Limb (tissue), 2 donors: ENCODE measurements at regions not wholly inside any gene's neighbourhood (a gene's known extent, or its start where the extent isn't known, plus 50 kb on each side); places are given as distances from the start of the nearest gene placed in this dataset.
A peak's percentile ranks its signal among the peaks of the same experiment; 100 is the strongest.

Source experiments
- DNase-seq, 2 donors: peaks; one replicate each; pipeline ENCODE4 v3.0.0-alpha.2; 2016; ENCODE audit errors: extremely low spot score in 2 of 2

DNA sequence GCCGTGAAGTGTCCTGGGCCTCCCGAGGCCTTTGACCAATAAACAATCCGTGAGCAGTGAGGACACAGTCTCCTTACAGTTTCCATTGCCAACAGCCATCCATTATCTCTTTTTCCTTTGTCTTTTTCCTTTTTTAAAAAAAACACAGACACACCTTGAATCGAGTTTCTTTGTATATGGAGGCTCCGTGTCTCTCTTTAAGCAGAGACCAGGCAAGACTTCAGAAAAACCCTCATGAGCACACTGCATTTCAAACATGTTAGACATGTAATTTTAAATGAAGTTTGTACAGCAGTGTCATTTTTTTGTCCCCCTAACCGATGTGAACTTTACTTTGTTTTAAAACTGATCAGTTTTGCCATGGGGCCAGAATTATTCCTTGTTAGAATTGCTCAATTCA, 111.1 kb downstream of the SPTSSA start:
- no peak for DNase-seq

DNA sequence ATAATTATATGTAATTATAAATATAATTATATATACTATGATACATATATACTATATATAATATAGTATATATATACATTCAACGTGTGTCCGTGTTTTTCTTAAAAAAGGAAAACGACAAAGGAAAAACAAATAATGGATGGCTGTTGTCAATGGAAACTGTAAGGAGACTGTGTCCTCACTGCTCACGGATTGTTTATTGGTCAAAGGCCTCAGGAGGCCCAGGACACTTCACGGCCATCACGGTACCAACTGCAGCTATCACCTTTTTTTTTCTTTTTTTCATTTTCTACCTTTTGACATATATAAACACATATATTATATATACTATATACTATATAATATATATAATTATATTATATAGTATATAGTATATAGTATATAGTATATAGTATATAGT, 113.4 kb downstream of the SPTSSA start:
- no peak for DNase-seq

DNA sequence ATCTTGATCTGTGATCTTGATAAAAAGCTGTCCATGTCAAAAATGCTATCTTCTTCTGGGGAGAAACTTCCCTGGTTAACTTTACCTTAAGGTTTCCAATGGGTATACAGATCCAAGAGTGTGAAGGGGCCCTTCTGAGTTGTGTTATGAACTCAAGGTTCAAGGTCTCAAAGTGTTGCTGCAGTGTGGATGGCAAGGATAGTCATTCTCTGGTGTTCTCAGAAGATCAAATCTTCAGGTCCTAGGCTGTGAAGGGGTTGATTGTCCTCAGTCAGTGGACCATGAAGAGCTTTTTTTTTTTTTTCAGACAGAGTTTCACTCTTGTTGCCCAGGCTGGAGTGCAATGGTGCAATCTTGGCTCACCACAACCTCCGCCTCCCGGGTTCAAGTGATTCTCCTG, 114.4 kb downstream of the SPTSSA start:
- no peak for DNase-seq

DNA sequence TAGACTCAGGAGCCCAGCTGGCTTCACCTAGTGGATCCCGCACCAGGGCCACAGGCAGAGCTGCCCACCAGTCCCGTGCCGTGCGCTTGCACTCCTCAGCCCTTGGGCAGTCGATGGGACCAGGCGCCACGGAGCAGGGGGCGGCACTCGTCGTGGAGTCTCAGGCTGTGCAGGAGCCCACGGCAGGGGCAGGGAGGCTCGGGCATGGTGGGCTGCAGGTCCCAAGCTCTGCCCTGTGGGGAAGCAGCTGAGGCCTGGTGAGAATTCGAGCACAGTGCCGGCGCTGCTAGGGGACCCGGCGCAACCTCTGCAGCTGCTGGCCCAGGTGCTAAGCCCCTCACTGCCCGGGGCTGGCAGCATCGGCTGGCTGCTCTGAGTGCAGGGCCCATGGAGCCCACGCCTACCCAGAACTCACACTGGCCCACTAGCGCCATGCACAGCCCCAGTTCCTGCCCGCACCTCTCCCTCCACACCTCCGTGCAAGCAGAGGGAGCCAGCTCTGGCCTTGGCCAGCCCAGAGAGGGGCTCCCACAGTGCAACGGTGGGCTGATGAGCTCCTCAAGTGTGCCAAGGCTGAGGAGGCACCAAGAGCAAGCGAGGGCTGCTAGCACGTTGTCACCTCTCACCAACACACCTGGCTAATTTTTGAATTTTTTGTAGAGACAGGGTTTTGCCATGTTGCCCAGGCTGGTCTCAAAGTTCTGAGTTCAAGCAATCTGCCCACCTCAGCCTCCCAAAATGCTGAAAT, 116.1 kb downstream of the SPTSSA start:
- no peak for DNase-seq

DNA sequence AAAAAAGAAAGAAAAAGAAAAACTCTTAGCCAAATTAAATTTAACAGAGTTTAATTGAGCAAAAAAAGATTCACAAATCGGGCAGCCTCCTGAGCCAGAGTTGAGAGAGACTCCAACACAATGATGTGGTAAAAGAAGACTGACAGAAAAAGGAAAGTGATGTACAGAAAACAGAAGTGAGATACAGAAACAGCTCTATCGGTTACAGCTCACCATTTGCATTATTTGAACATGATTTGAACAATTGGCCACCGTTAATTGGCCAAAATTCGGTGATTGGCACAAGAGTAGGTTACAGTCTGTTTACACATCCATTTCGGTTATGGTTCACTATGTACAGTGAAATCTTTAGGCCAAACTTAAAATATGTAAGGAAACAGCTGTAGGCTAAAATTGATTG, 117.7 kb downstream of the SPTSSA start:
- DNase-seq, result no peak

DNA sequence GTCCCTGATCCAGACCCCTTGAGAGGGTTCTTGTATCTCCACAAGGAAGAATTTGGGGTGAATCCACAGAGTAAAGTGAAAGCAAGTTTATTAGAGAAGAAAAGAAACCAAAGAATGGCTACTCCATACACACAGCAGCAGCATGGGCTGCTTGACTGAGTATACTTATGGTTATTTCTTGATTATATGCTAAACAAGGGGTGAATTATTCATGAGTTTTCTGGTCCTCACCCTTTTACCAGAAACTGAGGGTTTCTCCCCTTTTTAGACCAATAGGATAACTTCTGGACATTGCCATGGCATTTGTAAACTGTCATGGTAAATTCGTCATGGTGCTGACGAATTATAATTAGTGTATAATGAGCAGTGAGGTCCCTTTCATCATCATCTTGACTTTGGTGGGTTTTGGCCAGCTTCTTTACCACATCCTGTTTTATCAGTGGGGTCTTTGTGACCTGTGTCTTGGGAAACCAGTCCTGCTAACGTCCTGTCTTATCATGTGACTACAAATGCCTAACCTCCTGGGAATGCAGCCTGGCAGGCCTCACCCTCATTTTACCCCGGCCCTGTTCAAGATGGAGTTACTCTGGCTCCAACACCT, 121.9 kb downstream of the SPTSSA start:
- no peak for DNase-seq

DNA sequence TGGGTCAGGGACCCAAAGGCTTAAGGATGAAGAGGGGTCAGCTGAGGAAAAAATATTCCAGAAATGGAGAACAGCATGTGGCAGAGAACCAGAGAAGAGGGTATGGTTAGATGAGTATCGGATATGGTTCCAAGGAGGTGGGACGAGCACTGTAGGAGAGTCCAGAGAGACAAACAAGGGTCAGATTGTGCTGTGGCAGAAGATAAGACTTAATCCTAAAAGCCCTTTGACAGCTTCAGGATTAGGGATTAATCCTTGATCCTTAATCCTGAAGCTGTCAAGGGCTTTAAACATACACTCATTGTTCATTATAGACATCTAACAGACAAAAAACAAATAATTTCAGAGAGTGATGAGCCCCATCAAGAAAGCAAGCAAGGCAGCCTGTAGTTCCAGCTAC, 124.0 kb downstream of the SPTSSA start:
- no peak for DNase-seq

DNA sequence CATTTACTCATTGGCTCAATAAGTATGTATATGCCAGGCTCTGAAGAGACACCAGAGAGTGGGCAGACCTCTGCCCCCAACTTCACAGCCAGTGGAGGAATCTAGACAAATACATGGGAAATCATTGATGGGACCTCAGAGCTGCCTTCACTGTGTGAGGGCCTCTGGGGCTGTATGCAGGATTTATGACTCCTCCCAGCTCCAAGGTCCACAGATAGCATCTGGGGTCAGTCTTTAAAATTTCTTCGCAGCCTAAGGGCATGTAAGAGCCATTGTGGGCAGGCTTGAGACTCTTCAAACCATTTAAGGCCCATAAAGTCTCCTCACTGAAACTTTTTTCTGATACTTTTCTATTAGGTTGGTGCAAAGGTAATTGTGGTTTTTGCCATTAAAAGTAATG, 125.5 kb downstream of the SPTSSA start:
- DNase-seq, result no peak

DNA sequence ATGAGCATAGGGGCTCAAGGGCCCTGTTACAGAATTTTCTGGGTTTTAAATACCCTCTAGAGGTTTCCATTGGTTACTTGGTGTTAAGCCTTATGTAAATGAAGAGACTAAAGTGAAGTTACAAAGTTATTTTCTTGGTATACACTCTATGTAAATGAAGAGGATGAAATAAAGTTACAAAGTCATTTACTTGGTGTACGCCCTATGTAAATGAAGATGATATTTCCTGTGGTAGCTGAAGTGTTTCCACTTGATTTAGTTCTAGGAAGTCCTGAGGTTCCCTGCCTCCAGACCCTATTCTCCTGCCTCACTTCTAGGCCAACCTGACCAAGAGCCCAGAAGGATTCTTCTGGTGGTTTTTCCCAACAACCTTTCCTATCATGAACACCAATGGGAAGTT, 126.1 kb downstream of the SPTSSA start:
- no peak for DNase-seq

DNA sequence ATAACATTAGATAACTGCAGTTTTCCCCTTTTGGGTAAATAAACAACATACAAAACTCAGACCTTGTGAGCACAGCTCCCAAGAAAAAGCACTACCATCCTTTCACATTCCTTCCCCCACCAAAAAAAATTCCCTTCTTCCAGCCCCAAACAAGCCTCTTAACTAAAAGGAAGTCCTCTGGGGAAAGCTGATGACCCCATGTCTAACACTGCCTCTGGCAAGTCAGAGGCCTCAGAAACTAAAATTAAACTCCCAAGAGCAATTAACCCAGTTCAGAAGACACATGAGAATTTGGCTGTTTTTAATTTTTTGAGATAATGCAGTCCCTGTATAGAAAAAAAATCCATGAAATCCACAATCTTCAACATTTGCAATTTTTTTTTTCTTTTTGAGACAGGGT, 127.7 kb downstream of the SPTSSA start:
- DNase-seq, result no peak

DNA sequence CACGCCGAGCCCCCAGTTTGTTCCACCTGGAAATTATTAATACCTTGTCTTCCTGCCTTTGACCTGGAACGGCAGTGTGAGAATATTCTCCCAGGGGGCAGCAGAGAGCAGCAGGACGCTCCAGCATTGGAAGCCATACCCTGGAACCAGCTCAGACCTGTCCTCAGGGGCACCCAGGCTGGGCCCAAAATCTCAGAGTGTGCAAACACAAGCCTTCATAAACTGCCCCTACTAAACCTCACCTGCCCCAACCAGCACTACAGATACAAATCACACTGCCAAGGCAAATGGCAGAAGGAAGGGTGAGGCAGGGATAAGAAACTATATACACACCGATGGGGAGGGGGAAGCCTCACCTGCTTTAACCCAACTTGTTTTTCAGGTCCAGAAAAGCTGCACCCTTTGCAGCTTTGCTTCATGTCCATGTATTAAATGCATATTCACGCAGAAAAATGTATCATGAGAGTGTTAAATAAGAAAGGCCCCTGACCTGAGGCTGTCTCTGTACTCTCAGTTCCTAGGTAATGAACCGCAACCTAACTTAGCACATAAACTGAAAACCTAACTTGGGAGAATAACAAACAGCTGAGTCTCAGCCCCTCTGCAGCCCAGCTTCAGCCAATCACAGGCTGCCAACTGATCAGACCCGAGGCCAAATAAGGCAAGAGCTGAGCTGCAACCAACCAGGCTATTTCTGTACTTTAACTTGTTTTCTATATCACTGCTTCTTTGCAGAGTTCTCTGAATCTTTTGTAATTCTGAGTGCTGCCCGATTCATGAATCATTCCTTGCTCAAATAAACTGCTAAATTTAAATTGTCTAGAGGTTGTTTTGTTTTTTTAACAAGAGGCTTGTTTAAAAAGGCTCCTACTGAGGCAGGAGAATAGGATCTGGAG, 130.1 kb downstream of the SPTSSA start:
- peak in 1 of 2 donors; percentile 68 for DNase-seq

DNA sequence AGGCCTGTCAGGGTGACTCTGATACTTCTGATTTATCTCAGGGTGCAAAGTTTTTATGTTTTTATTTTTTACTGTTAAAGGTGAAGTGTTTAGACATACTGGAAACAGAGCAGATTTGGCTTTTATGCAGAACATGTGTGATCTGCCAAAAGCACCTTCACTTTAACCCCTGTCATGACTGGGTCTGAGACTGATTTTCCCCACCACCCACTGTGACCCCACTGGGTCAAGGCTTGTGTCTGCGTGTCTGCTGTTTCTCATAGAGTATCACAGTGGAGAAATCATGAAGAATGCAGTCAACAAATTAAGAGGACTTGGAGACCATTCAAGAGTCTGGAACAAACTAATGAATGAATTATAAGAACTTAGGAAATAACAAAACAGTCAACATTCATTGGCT, 131.2 kb downstream of the SPTSSA start:
- no peak for DNase-seq

DNA sequence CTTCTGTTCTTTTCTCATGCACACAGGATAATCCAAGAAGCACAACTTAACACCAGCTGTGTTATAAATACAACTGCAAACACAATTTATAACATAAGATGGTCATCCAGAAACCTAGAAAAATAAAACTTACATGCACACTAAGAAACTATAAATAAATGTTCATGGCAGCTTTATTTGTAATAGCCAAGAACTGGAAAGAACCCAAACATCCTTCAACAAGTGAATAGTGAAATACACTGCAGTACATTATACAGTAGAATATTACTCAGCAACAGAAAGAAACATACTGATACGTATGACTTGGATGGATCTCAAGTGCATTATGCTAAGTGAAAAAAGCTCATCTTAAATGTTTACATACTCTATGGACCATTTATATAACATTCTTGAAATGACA, 132.7 kb downstream of the SPTSSA start:
- no peak for DNase-seq

DNA sequence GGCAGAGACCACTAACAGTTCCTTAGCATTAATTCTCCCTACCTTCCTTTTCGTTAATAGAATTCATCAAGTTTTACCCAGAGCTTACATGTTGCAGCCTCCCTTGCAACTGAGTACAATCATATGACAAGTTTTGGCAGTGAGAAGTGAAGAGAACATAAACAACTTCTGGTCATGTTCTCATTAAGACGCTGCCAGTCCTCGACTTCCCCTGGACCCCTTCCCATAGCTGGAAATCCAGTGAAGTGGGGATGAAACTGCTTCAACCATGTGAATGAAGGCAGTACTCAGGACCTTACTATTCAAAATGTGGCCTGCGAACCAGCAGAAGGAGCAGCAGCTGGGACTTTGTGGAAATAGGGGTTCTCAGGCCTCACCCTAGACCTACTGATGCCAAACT, 133.9 kb downstream of the SPTSSA start:
- no peak for DNase-seq

DNA sequence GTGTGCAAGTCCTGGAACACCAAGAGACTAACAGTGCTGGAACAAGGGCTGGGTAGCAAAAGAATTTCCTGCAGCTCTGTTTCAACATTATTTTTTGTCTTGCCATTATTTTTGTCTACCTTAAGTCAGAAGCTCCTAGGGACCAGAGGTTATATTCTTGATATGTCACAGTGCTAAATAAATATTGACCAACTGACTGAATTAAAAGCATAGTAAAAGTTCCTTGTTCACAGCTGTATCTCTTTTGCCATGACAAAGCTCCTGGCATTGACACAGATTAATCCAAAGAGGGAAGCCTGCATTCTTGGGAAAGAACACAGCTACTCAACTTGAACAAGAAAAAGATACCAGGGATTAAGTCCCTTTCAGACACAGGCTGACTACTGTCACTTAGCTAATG, 136.5 kb downstream of the SPTSSA start:
- no peak for DNase-seq

DNA sequence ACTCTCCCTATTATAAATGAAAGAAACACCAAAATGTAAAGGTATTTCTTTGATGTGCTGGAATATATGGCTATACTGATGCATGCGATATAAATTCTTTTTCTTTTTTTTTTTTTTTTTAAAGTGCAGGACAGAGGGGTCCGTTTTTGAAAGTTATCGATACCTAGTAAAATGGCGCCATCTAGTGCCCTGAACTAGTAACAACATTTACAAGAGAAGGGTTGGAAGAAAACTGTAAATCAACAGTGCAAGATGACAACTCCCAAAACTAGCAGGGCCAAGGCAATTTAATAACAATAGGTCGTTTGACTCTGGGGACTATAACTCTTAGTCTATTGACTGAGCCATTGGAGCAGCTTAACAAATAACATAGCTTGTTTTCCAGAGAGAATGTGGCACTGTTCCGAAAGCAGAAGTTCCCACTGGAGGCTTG, 137.7 kb downstream of the SPTSSA start:
- DNase-seq, result peak in 1 of 2 donors; percentile 73

DNA sequence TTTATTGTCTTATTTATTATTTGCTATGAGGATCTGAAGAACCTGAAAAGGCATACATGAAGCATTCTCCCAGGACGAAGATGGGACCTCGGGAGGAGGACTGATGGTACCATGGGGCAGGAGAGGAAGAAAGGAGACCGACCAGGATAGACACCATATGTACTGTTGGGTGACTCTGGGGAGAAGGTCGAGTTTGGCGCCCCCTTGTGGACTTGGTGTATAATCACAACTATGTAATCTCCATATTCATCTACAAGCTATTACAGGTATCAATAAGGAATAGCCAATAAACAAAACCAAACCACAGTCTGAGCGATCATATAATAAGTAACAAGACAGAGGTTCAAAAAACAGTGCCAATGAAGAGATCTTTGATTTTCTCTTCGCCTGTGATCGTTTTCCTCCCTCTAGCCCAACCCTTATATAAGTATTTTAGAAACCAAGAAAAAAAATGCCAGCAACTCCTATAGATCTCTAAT, 139.1 kb downstream of the SPTSSA start:
- DNase-seq, result peak; percentile 32 to 69

DNA sequence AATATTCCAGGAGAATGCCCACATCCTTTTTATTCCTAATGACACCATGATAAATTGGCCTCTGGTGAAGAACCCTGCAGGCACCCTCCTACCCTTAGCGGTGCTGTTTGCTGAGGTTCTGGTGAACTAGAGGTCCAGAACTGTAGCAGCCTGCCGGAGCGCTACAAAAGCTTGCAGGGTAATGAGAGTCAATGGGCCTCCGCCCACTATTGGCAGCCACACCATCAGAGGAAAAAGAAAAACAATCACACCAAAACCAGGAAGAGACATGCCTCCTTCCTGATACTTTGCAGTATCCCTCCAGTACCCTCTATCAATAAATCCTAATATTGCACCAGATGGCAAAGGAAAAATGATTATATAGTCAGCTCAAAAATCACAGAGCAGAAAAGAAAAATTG, 142.9 kb downstream of the SPTSSA start:
- no peak for DNase-seq

DNA sequence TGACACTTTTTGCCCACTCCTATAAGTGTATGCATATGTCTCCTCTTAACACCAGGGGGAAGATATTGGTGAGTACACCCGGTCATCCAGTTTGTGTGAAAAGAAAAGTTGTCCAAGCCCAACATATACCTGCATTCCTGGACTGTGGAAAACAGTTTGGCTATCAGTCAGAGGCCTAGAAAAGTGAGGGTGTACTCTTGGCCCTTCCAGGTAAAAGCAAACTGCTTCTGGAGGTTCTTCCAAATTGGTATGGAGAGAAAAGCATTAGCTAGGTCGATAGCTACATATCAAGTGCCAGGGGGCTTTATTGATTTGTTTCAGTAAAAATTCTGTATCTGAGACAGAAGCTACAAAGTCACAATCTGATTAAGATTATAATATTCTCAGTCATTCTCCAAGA, 144.0 kb downstream of the SPTSSA start:
- DNase-seq, result no peak

DNA sequence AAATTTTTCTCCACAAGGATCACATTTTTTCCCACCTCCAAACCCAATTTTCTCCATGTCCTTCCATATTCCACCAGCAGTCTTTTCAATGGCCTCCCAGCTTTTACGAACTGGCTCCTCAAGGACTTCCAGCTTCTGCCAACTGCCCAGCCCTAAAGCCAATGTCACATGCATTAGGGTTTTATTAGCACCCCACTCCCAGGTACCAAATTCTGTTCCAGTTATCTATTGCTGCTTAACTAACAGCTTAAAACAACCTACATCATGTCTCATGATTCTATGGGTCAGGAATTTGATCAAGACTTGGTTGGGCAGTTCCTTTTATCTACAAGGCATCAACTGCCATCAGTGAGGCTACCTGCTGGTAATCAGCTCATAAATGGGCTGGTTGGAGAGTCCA, 151.3 kb downstream of the SPTSSA start:
- DNase-seq, result no peak

DNA sequence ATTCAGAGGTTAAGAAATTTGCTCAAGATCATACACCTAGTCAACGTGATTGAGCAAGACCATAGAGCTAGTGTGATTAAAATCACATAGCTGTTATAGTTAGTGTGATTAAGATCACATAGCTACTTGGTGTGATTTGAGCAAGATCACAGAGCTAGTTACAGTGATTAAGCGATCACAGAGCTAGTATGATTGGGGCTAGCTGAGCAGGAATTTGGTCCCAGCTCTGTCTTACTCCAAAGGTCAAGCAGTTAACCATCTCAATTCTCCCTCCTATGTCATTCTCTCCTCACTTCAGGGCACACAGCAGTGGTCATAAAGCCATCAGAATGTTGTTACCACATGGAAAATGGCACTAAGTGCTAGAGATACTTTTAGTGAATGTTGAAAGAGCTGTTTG, 158.2 kb downstream of the SPTSSA start:
- no peak for DNase-seq

DNA sequence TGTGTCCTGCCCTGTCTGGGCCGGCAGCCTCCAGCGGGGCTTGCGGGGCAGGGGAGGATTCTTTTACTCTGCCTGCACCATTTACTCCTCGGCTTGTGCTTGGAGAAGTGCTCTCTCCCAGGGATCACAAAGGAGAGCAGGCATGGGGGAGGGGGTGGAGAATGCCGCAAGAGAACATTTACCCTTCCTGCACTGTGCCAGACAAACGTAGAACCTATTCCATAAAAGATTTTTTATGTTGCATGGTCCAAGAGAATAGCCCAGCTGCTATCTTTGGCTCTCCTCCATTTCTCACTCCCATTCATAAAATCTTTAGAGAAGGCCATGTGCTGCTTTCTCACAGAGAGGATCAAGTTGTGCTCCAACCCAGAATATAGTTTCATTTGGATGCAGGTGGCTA, 159.4 kb downstream of the SPTSSA start:
- DNase-seq, result peak; percentile 51 to 85
